VCaP (cell line): ENCODE measurements at regions not wholly inside any gene's neighbourhood (a gene's known extent, or its start where the extent isn't known, plus 50 kb on each side); places are given as distances from the start of the nearest gene placed in this dataset.

Source experiments
- H3K27ac ChIP-seq: fragments of 450-650 bp; 2 replicates; pipeline ENCODE4 v1.5.1; 2017
- TF ChIP-seq, protein P1 (sequence below): fragments of 450-650 bp; conservative IDR thresholded peaks from 2 replicates; pipeline ENCODE4 v1.5.1; 2017; ENCODE audit warnings: mild to moderate bottlenecking, moderate library complexity

GRCh38 chr9:36779582-36779981 is 206.9 kb downstream of the MELK start:
- no peak overlapping the region for H3K27ac ChIP-seq
- TF ChIP-seq, protein P1, sequence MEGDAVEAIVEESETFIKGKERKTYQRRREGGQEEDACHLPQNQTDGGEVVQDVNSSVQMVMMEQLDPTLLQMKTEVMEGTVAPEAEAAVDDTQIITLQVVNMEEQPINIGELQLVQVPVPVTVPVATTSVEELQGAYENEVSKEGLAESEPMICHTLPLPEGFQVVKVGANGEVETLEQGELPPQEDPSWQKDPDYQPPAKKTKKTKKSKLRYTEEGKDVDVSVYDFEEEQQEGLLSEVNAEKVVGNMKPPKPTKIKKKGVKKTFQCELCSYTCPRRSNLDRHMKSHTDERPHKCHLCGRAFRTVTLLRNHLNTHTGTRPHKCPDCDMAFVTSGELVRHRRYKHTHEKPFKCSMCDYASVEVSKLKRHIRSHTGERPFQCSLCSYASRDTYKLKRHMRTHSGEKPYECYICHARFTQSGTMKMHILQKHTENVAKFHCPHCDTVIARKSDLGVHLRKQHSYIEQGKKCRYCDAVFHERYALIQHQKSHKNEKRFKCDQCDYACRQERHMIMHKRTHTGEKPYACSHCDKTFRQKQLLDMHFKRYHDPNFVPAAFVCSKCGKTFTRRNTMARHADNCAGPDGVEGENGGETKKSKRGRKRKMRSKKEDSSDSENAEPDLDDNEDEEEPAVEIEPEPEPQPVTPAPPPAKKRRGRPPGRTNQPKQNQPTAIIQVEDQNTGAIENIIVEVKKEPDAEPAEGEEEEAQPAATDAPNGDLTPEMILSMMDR, result no peak

DNA sequence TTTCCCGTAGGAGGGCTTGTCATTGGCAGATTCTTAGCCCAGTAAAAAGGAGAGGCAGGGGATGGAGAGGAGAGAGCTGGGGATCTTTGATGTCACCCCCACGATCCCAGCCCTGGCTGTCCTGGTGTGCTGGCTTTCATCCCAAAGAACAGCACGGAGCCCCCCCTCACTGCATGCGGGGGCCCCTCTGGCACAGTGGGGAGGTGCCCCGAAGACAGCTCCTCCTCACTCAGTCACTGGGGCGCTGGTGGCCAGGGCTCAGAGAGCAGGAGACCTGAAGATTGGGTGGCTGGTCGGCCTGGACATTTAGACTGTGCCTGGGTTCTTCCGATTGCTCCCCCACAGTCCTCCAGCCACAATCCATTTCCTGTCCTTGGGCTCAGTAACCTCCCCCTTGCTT is 207.5 kb downstream of the MELK start:
- TF ChIP-seq, protein P1, result no peak
- no peak overlapping the region for H3K27ac ChIP-seq

- H3K27ac ChIP-seq, result no peak overlapping the region
- TF ChIP-seq, protein P1, result no peak
These were observed 208.8 kb downstream of the MELK start for GRCh38 chr9:36781533-36781932.
